NB4 (cell line): ENCODE measurements at regions not wholly inside any gene's neighbourhood (a gene's known extent, or its start where the extent isn't known, plus 50 kb on each side); places are given as distances from the start of the nearest gene placed in this dataset.

ENCODE experiments used
- DNase-seq: peaks from one replicate; pipeline ENCODE4 v3.0.0; 2010; ENCODE audit warnings: low read depth
- H3K4me3 ChIP-seq: one replicate; pipeline ENCODE4 v1.5.1; 2011; ENCODE audit warnings: mild to moderate bottlenecking, low read depth, low read length, moderate library complexity
- CTCF ChIP-seq: IDR thresholded peaks from one replicate; pipeline ENCODE4 v1.5.1; 2012; ENCODE audit warnings: low read depth, low read length
- MYC ChIP-seq: IDR thresholded peaks from 2 replicates; pipeline ENCODE4 v1.6.1; 2011; ENCODE audit warnings: low read depth, low read length
- POLR2A ChIP-seq: IDR thresholded peaks from 2 replicates; pipeline ENCODE4 v1.6.1; 2011; ENCODE audit warnings: mild to moderate bottlenecking; ENCODE audit not compliant: insufficient read length; ENCODE audit errors: extremely low read depth
- TF ChIP-seq, protein P1 (sequence below): IDR thresholded peaks from 2 replicates; pipeline ENCODE4 v1.6.1; 2011; ENCODE audit warnings: low read depth, low read length

GRCh38 chr15:68508485-68509189, 70.2 kb upstream of the CORO2B start:
- TF ChIP-seq, protein P1, sequence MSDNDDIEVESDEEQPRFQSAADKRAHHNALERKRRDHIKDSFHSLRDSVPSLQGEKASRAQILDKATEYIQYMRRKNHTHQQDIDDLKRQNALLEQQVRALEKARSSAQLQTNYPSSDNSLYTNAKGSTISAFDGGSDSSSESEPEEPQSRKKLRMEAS: no peak
- DNase-seq: no peak
- no peak overlapping the region for H3K4me3 ChIP-seq

GRCh38 chr15:68510558-68510957, 68.2 kb upstream of the CORO2B start:
- no peak overlapping the region for H3K4me3 ChIP-seq
- DNase-seq: peak; percentile 8
- TF ChIP-seq CTCF (no peak), POLR2A (no peak), MYC (no peak)
- TF ChIP-seq, protein P1: no peak

DNA sequence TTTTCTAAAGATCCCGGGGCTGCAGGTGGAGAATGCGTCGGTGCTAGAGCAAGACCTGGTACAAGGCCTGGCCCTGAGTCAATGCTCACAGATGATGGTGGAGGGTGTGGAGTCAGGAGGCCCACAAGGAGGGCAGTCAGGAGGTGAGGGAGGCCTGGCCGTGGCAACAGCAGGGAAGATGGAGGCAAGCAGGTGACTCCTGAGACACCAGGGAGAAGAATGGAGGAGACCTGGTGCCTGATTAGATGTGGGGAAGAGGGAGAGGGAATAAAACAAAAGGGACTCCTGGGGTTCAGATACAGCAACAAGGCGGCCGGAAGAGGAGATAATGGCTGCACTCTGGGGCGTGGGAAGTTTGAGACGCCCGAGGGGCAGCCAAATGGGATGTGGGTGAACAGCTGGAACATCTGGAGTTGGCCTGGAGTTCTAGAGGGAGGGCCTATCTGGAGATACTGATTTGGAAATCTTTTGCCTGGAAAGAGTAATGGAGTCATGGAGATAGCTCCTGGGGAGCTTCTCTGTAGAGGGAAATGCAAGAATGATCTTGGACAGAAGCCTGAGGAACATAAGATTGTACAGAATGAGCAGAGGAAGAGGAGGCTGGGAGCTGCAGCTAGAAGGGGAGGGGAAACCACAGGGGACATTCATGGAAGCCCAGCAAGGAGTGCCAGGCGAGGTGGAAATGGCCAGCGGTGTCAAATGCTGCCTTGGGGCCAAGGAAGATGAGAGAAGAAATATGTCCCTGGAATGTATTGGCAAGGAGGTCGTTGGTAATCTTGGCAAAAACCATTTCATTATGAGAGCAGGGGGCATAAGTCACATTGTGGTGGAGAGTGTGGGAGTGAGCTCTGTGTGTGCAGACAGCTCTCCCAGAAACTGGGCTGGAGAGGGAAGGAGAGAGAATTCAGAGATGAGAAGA, 67.5 kb upstream of the CORO2B start:
- no peak for DNase-seq
- TF ChIP-seq MYC (no peak), POLR2A (no peak), CTCF (no peak)
- TF ChIP-seq, protein P1: no peak
- no peak overlapping the region for H3K4me3 ChIP-seq

DNA sequence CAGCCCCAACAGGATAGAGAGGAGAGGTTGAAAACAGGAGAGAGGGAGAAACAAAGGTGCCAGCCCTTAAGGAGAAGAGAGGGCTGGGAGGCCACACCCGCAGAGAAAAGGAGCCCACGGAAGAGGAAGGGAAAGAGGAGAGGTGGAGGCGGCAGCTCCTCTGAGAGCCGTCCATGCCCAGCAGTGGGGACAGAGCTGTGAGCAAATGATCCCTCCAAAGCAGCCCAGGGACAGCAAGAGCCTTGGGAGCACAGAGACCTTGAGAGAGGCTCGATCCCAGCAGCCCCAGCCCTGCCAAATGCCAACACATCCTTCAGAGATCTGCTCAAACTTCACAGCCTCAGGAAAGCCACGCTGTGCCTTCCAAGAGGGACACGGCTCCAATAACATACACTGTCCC, 66.7 kb upstream of the CORO2B start:
- TF ChIP-seq POLR2A (no peak), CTCF (no peak)
- H3K4me3 ChIP-seq: no peak overlapping the region
- no peak for DNase-seq

DNA sequence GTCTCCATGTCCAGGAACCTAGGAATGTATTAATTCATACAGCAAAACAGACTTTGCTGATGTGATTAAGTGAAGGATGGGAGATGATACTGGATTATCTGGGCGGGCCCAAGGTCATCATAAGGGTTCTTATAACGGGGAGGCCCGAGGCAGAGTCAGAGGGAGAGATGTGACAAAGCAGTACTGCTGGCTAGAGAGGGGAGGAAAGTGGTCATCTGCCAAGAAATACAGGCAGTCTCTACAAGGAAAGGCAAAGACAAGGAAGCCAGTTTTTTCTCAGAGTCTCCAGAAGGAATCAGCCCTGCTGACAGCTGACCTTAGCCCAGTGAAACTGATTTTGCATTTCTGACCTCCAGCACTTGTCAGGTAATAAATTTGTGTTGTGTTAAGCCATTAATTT, 66.2 kb upstream of the CORO2B start:
- no peak for DNase-seq
- TF ChIP-seq, protein P1: no peak
- TF ChIP-seq CTCF (no peak), MYC (no peak), POLR2A (no peak)
- H3K4me3 ChIP-seq: no peak overlapping the region

GRCh38 chr15:68515371-68516095, 63.3 kb upstream of the CORO2B start:
- DNase-seq: no peak
- no peak overlapping the region for H3K4me3 ChIP-seq
- TF ChIP-seq CTCF (no peak), POLR2A (no peak), MYC (no peak)
- TF ChIP-seq, protein P1: no peak
